KMS-11 (cell line): ENCODE measurements at regions not wholly inside any gene's neighbourhood (a gene's known extent, or its start where the extent isn't known, plus 50 kb on each side); places are given as distances from the start of the nearest gene placed in this dataset.
"Not testable (repeated sequence)": the region's sequence is repeated elsewhere in the genome, so short reads cannot be mapped to it uniquely, and the experiment has no call there.

Experiments
- H2AFZ ChIP-seq: fragments of 200-600 bp; sonication (generic); 2 replicates; pipeline ENCODE4 v1.6.1; 2016; ENCODE audit warnings: antibody characterized with exemption, mixed run types, low read depth
- H3K27ac ChIP-seq: fragments of 200-600 bp; sonication (generic); 2 replicates; pipeline ENCODE4 v1.6.1; 2016; ENCODE audit warnings: mild to moderate bottlenecking, mixed run types
- H3K27me3 ChIP-seq: fragments of 200-600 bp; sonication (generic); 2 replicates; pipeline ENCODE4 v1.6.1; 2017; ENCODE audit warnings: mild to moderate bottlenecking, low read depth, mixed run types, moderate library complexity; ENCODE audit not compliant: insufficient read depth
- H3K36me3 ChIP-seq: fragments of 200-600 bp; sonication (generic); 2 replicates; pipeline ENCODE4 v1.6.1; 2017; ENCODE audit warnings: mild to moderate bottlenecking, mixed run types; ENCODE audit not compliant: insufficient read depth
- H3K4me1 ChIP-seq: fragments of 200-600 bp; sonication (generic); 2 replicates; pipeline ENCODE4 v1.6.1; 2016; ENCODE audit warnings: mild to moderate bottlenecking, low read depth, mixed run types; ENCODE audit not compliant: poor library complexity, severe bottlenecking
- H3K4me2 ChIP-seq: fragments of 200-600 bp; sonication (generic); 2 replicates; pipeline ENCODE4 v1.7.0; 2016; ENCODE audit warnings: mild to moderate bottlenecking, mixed run types
- H3K4me3 ChIP-seq: fragments of 200-600 bp; sonication (generic); IDR thresholded peaks from 2 replicates; pipeline ENCODE4 v1.6.1; 2017; ENCODE audit warnings: low read depth, low read length, mixed read lengths; ENCODE audit not compliant: insufficient read depth
- H3K79me2 ChIP-seq: fragments of 200-600 bp; sonication (generic); 2 replicates; pipeline ENCODE4 v1.6.1; 2016; ENCODE audit warnings: low read depth, mixed run types; ENCODE audit not compliant: insufficient read depth
- H3K9ac ChIP-seq: fragments of 200-600 bp; sonication (generic); 2 replicates; pipeline ENCODE4 v1.6.1; 2016; ENCODE audit warnings: mild to moderate bottlenecking, mixed run types
- H4K20me1 ChIP-seq: fragments of 200-600 bp; sonication (generic); 2 replicates; pipeline ENCODE4 v1.6.1; 2016; ENCODE audit warnings: mild to moderate bottlenecking, mixed run types; ENCODE audit not compliant: insufficient read depth
- CTCF ChIP-seq: fragments of 200-600 bp; sonication (generic); conservative IDR thresholded peaks from 2 replicates; pipeline ENCODE4 v1.6.1; 2017; ENCODE audit warnings: low read depth, mild to moderate bottlenecking, antibody characterized with exemption, low read length, moderate library complexity, mixed read lengths

GRCh38 chr6:140160494-140160893 is 786.0 kb upstream of the CITED2 start:
- H3K4me3 ChIP-seq: no peak overlapping the region
- H4K20me1 ChIP-seq: no peaks in the 10 kb centered on the region
- H3K4me2 ChIP-seq: no peak overlapping the region
- no peak overlapping the region for H3K27ac ChIP-seq
- TF ChIP-seq CTCF: no peak
- H3K9ac ChIP-seq: no peak overlapping the region
- no peaks in the 10 kb centered on the region for H3K4me1 ChIP-seq
- no peaks in the 10 kb centered on the region for H3K27me3 ChIP-seq
- H3K79me2 ChIP-seq: no peaks in the 10 kb centered on the region
- H3K36me3 ChIP-seq: no peaks in the 10 kb centered on the region
- no peak overlapping the region for H2AFZ ChIP-seq

- H3K4me3 ChIP-seq: no peak overlapping the region
- no peak overlapping the region for H3K9ac ChIP-seq
- TF ChIP-seq CTCF: no peak
- H3K36me3 ChIP-seq: no peaks in the 10 kb centered on the region
- H3K27me3 ChIP-seq: no peaks in the 10 kb centered on the region
- H3K27ac ChIP-seq: no peak overlapping the region
- no peak overlapping the region for H2AFZ ChIP-seq
- H4K20me1 ChIP-seq: no peaks in the 10 kb centered on the region
- no peaks in the 10 kb centered on the region for H3K4me1 ChIP-seq
- H3K79me2 ChIP-seq: no peaks in the 10 kb centered on the region
- no peak overlapping the region for H3K4me2 ChIP-seq
These were observed 781.7 kb upstream of the CITED2 start for GRCh38 chr6:140156131-140156530.

GRCh38 chr6:140155451-140156126 is 781.1 kb upstream of the CITED2 start:
- Histone ChIP-seq H3K4me3 (no peak overlapping the region), H4K20me1 (no peaks in the 10 kb centered on the region)

GRCh38 chr6:140153703-140154102 is 779.3 kb upstream of the CITED2 start:
- Histone ChIP-seq H3K4me2 (no peak overlapping the region), H3K79me2 (no peaks in the 10 kb centered on the region), H3K36me3 (no peaks in the 10 kb centered on the region), H2AFZ (no peak overlapping the region), H3K27ac (no peak overlapping the region), H3K27me3 (no peaks in the 10 kb centered on the region), H4K20me1 (no peaks in the 10 kb centered on the region), H3K9ac (no peak overlapping the region), H3K4me1 (no peaks in the 10 kb centered on the region), H3K4me3 (no peak overlapping the region)
- TF ChIP-seq CTCF: no peak

More at GRCh38 chr6:140155451-140156126, 781.1 kb upstream of the CITED2 start:
- no peak overlapping the region for H2AFZ ChIP-seq
- no peak overlapping the region for H3K9ac ChIP-seq
- no peak for TF ChIP-seq CTCF
- no peaks in the 10 kb centered on the region for H3K36me3 ChIP-seq
- no peaks in the 10 kb centered on the region for H3K4me1 ChIP-seq
- no peak overlapping the region for H3K27ac ChIP-seq
- no peak overlapping the region for H3K4me2 ChIP-seq
- H3K79me2 ChIP-seq: no peaks in the 10 kb centered on the region
- no peaks in the 10 kb centered on the region for H3K27me3 ChIP-seq

- not testable (repeated sequence) for H3K27me3 ChIP-seq, H3K36me3 ChIP-seq, H3K4me2 ChIP-seq, H3K4me3 ChIP-seq, H3K79me2 ChIP-seq, H4K20me1 ChIP-seq, H2AFZ ChIP-seq, H3K9ac ChIP-seq, H3K27ac ChIP-seq, H3K4me1 ChIP-seq
These were observed 773.7 kb upstream of the CITED2 start for GRCh38 chr6:140147825-140148814.
